Mucosa of rectum (tissue), 2 donors: ENCODE measurements at regions not wholly inside any gene's neighbourhood (a gene's known extent, or its start where the extent isn't known, plus 50 kb on each side); places are given as distances from the start of the nearest gene placed in this dataset.

Experiments
- H3K27ac ChIP-seq, 2 donors: one replicate each; pipeline ENCODE4 v1.7.0; 2013; ENCODE audit warnings: inconsistent platforms in 2 of 2, low read depth in 2 of 2, low read length in 2 of 2
- H3K27me3 ChIP-seq, 2 donors: one replicate each; pipeline ENCODE4 v1.7.0; 2013; ENCODE audit warnings: low read length in 2 of 2; ENCODE audit not compliant: control insufficient read depth in 2 of 2, insufficient read depth in 2 of 2
- H3K36me3 ChIP-seq, 2 donors: one replicate each; pipeline ENCODE4 v1.7.0; 2013; ENCODE audit warnings: low read length in 2 of 2; ENCODE audit not compliant: control insufficient read depth in 2 of 2, insufficient read depth in 2 of 2
- H3K4me1 ChIP-seq, 2 donors: one replicate each; pipeline ENCODE4 v1.7.0; 2013; ENCODE audit warnings: low read length in 2 of 2, mild to moderate bottlenecking in 1 of 2; ENCODE audit not compliant: control insufficient read depth in 2 of 2, insufficient read depth in 2 of 2
- H3K4me3 ChIP-seq, 2 donors: one replicate each; pipeline ENCODE4 v1.7.0; 2013; ENCODE audit warnings: low read length in 2 of 2
- H3K9ac ChIP-seq, 2 donors: one replicate each; pipeline ENCODE4 v1.7.0; 2013; ENCODE audit warnings: low read length in 2 of 2, low read depth in 1 of 2, mild to moderate bottlenecking in 1 of 2
- H3K9me3 ChIP-seq, 2 donors: one replicate each; pipeline ENCODE4 v1.7.0; 2013; ENCODE audit warnings: low read length in 2 of 2; ENCODE audit not compliant: control insufficient read depth in 2 of 2
- donor health status: healthy.
- donor health status: Normal muscosa, but diverticular disease.

DNA sequence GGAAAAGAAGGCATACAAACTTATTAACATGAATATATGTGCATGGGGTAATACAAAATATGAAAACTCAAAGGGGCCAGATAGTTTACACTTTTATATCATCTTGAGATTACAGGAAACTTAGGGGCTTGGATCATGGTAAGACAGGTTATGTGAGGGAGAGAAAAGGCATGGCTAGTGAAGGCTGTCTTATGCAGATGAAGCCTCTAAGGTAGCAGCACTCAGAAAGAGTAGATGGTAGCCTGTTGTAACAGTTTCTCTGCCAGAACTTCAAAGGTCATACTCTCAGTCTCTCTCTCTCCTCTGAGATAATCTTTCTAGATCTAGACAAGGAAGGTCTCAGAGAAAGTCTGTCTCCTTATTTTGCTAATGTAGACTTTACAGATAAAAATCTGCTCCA, 57.2 kb upstream of the FGF10 start:
- H3K9me3 ChIP-seq: no peaks in the 10 kb centered on the region
- no peaks in the 10 kb centered on the region for H3K4me1 ChIP-seq
- no peak overlapping the region for H3K9ac ChIP-seq
- H3K4me3 ChIP-seq: no peak overlapping the region
- no peaks in the 10 kb centered on the region for H3K36me3 ChIP-seq
- no peaks in the 10 kb centered on the region for H3K27me3 ChIP-seq
- no peak overlapping the region for H3K27ac ChIP-seq

- no peaks in the 10 kb centered on the region for H3K9me3 ChIP-seq
- H3K27ac ChIP-seq: no peak overlapping the region
- no peak overlapping the region for H3K9ac ChIP-seq
- no peaks in the 10 kb centered on the region for H3K4me1 ChIP-seq
- no peaks in the 10 kb centered on the region for H3K36me3 ChIP-seq
- H3K4me3 ChIP-seq: no peak overlapping the region
- H3K27me3 ChIP-seq: no peaks in the 10 kb centered on the region
Measured at GRCh38 chr5:44443172-44443571, 54.0 kb upstream of the FGF10 start.

DNA sequence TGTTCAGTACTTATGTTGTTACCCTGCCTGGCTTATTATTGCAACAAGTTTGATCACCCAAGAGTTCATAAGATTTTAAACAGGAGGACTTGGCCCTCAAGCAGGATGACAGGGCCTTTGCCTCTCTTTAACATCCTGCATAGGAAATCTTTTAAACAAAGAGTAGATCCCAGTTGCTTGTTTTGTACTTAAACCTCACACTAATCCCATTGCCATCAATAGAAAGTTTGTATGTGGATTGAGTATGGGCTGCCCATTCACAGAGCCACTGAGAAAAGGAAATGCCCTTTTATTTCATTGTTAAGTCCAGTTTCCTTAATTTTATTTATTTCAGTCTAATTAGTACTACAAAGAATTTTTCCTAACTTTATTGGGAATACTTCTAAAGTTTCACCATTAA, 52.2 kb upstream of the FGF10 start:
- no peaks in the 10 kb centered on the region for H3K4me1 ChIP-seq
- no peaks in the 10 kb centered on the region for H3K36me3 ChIP-seq
- no peak overlapping the region for H3K27ac ChIP-seq
- H3K9me3 ChIP-seq: no peaks in the 10 kb centered on the region
- H3K9ac ChIP-seq: no peak overlapping the region
- H3K27me3 ChIP-seq: no peaks in the 10 kb centered on the region
- H3K4me3 ChIP-seq: no peak overlapping the region

GRCh38 chr5:44440186-44440585, 51.0 kb upstream of the FGF10 start:
- Histone ChIP-seq H3K9me3 (no peaks in the 10 kb centered on the region), H3K36me3 (no peaks in the 10 kb centered on the region), H3K27ac (no peak overlapping the region), H3K4me1 (no peaks in the 10 kb centered on the region), H3K27me3 (no peaks in the 10 kb centered on the region), H3K4me3 (no peak overlapping the region), H3K9ac (no peak overlapping the region)
